ENCODE measurements at regions not wholly inside any gene's neighbourhood (a gene's known extent, or its start where the extent isn't known, plus 50 kb on each side); places are given as distances from the start of the nearest gene placed in this dataset.

DNA sequence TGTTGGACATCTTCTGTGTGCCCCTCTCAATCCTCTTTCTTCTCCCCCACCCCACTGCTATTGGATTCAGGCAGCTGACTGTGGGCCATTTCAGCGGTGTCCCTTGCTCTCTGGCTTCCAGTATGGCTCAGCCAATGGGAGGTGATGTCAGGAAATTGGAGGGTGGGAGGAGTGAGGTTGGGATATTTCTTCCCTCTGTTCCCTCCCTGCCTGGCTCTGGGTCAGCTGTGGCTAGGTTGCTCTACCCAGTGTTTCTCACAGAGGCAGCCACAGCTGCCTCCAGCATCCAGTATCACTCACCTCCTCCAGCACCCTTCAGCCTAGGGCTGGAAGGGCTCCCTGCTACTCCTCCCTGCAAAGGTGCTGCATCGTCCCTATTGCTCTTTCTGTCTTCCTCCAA is 423.5 kb downstream of the MIAT start:
- Histone ChIP-seq H3K36me3 (ENCODE audit: control insufficient read depth in 2 of 3, insufficient read depth in 3 of 3, low read length in 3 of 3) (no peaks in the 10 kb centered on the region), H3K9me3 (ENCODE audit: control insufficient read depth in 2 of 3, insufficient read depth in 1 of 3, low read length in 3 of 3) (no peaks in the 10 kb centered on the region), H3K9ac (ENCODE audit: low read length in 3 of 3) (no peak overlapping the region), H3K27ac (ENCODE audit: low read depth in 2 of 2, low read length in 2 of 2) (no peak overlapping the region), H3K27me3 (ENCODE audit: control insufficient read depth, insufficient read depth, low read length) (peaks cover 8% of the 10 kb centered on the region), H3K4me3 (ENCODE audit: low read length in 3 of 3) (no peak overlapping the region), H3K4me1 (ENCODE audit: control insufficient read depth in 2 of 3, insufficient read depth in 2 of 3, low read depth in 1 of 3, low read length in 3 of 3) (no peaks in the 10 kb centered on the region)
- DNase-seq (no peak), FAIRE-seq (no peak)
- TF ChIP-seq, protein P1, sequence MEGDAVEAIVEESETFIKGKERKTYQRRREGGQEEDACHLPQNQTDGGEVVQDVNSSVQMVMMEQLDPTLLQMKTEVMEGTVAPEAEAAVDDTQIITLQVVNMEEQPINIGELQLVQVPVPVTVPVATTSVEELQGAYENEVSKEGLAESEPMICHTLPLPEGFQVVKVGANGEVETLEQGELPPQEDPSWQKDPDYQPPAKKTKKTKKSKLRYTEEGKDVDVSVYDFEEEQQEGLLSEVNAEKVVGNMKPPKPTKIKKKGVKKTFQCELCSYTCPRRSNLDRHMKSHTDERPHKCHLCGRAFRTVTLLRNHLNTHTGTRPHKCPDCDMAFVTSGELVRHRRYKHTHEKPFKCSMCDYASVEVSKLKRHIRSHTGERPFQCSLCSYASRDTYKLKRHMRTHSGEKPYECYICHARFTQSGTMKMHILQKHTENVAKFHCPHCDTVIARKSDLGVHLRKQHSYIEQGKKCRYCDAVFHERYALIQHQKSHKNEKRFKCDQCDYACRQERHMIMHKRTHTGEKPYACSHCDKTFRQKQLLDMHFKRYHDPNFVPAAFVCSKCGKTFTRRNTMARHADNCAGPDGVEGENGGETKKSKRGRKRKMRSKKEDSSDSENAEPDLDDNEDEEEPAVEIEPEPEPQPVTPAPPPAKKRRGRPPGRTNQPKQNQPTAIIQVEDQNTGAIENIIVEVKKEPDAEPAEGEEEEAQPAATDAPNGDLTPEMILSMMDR (IDR thresholded peaks at IDR 0.05; ENCODE audit: borderline replicate concordance, extremely low read depth, insufficient read depth), result no peak
- intact Hi-C loops (cut with DNase I), result no loop called here

DNA sequence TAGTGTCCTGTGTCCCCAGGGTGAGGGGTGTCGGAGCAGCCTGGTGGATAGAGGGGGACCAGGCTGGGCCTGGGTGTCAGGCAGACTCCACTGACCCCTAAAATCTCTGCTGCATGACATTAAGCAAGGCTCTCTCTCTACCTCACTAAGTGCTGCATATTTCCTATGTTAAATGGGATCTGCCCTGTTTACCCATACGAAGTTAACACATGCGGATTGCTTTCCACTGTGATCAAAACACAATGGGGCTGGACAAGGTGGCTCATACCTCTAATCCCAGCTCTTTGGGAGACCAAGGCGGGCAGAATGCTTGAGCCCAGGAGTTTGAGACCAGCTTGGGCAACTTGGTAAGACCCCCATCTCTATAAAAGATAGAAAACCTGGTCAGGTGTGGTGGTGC is 426.2 kb downstream of the MIAT start:
- Histone ChIP-seq H3K4me1 (ENCODE audit: control insufficient read depth in 2 of 3, insufficient read depth in 2 of 3, low read depth in 1 of 3, low read length in 3 of 3) (no peaks in the 10 kb centered on the region), H3K9me3 (ENCODE audit: control insufficient read depth in 2 of 3, insufficient read depth in 1 of 3, low read length in 3 of 3) (no peaks in the 10 kb centered on the region), H3K27ac (ENCODE audit: low read depth in 2 of 2, low read length in 2 of 2) (no peak overlapping the region), H3K36me3 (ENCODE audit: control insufficient read depth in 2 of 3, insufficient read depth in 3 of 3, low read length in 3 of 3) (no peaks in the 10 kb centered on the region), H3K4me3 (ENCODE audit: low read length in 3 of 3) (no peak overlapping the region), H3K27me3 (ENCODE audit: control insufficient read depth, insufficient read depth, low read length) (peaks cover 6% of the 10 kb centered on the region), H3K9ac (ENCODE audit: low read length in 3 of 3) (no peak overlapping the region)
- no peak for FAIRE-seq
- no peak for DNase-seq
- TF ChIP-seq, protein P1 (IDR thresholded peaks at IDR 0.05; ENCODE audit: borderline replicate concordance, extremely low read depth, insufficient read depth), result no peak
- intact Hi-C loops (cut with DNase I), result no loop called here

DNA sequence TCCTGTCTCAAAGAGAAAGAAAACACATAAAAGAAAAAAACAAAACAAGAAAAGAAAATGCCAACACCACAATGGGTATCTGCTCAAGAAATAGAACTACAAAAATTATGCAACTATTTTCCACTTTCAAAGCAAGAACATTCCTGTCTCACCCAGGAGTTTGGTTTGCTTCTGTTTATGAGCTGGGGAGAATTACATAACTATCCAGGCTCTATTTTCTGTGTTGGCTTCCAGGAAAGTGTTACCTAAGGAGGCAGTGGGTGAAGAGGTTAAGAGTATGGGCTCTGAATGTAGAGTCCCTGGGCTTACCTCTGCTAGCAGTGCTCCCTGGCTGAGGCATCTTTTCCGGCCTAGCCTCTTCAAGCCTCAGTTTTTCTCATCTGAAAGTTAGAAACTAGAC is 426.7 kb downstream of the MIAT start:
- intact Hi-C loops (cut with DNase I), result no loop called here
- TF ChIP-seq, protein P1 (IDR thresholded peaks at IDR 0.05; ENCODE audit: borderline replicate concordance, extremely low read depth, insufficient read depth), result no peak
- Histone ChIP-seq H3K9me3 (ENCODE audit: control insufficient read depth in 2 of 3, insufficient read depth in 1 of 3, low read length in 3 of 3) (no peaks in the 10 kb centered on the region), H3K27me3 (ENCODE audit: control insufficient read depth, insufficient read depth, low read length) (peaks cover 6% of the 10 kb centered on the region), H3K4me1 (ENCODE audit: control insufficient read depth in 2 of 3, insufficient read depth in 2 of 3, low read depth in 1 of 3, low read length in 3 of 3) (no peaks in the 10 kb centered on the region), H3K4me3 (ENCODE audit: low read length in 3 of 3) (no peak overlapping the region), H3K36me3 (ENCODE audit: control insufficient read depth in 2 of 3, insufficient read depth in 3 of 3, low read length in 3 of 3) (no peaks in the 10 kb centered on the region), H3K27ac (ENCODE audit: low read depth in 2 of 2, low read length in 2 of 2) (no peak overlapping the region), H3K9ac (ENCODE audit: low read length in 3 of 3) (no peak overlapping the region)
- FAIRE-seq (no peak), DNase-seq (no peak)

Data from kidney (tissue), 13 donors.